Ectodermal cell (in vitro differentiated cells): ENCODE measurements at regions not wholly inside any gene's neighbourhood (a gene's known extent, or its start where the extent isn't known, plus 50 kb on each side); places are given as distances from the start of the nearest gene placed in this dataset.

ENCODE experiments used
- H3K27ac ChIP-seq: 2 replicates; pipeline ENCODE4 v1.7.0; 2013; ENCODE audit warnings: mild to moderate bottlenecking, low read depth, low read length; ENCODE audit not compliant: insufficient read depth, poor library complexity, severe bottlenecking
- H3K27me3 ChIP-seq: 2 replicates; pipeline ENCODE4 v1.7.0; 2013; ENCODE audit warnings: mild to moderate bottlenecking, low read length; ENCODE audit not compliant: insufficient read depth, control insufficient read depth, poor library complexity, severe bottlenecking
- H3K36me3 ChIP-seq: one replicate; pipeline ENCODE4 v1.7.0; 2013; ENCODE audit warnings: low read length; ENCODE audit not compliant: control insufficient read depth, insufficient read depth
- H3K4me1 ChIP-seq: one replicate; pipeline ENCODE4 v1.7.0; 2013; ENCODE audit warnings: low read length; ENCODE audit not compliant: control insufficient read depth, insufficient read depth
- H3K4me3 ChIP-seq: 2 replicates; pipeline ENCODE4 v1.7.0; 2013; ENCODE audit warnings: low read depth, low read length, control low read depth; ENCODE audit not compliant: insufficient read depth
- H3K9me3 ChIP-seq: 2 replicates; pipeline ENCODE4 v1.7.0; 2013; ENCODE audit warnings: mild to moderate bottlenecking, low read length, moderate library complexity; ENCODE audit not compliant: control insufficient read depth
- WGBS, 2 experiments: methylation state at CpG; one replicate each; pipeline ENCODE4 v1.1.7; 2013; ENCODE audit warnings: missing lambda C conversion rate in 2 of 2; 5-methylcytosine and 5-hydroxymethylcytosine counted together

DNA sequence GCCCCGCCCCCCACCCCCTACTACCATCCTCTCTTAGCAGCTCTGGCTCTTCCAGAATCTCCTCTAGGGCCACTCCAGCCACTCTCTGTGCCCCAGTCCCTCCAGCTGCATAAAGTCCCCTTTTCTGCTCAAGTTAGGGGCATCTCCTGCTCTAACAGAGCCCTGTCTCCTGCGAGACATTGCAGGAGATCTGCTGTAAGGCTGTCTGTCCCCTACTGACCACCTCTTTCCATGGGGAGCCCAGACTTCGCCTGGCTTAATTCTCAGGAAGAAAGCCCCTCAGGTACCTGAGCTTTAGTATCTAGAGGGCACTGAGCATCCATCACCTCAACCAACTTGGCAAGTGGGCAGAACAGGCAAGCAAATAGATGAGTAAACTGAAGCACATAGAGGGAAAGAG, 200.7 kb upstream of the ZMIZ1 start:
- Histone ChIP-seq H3K4me1 (no peaks in the 10 kb centered on the region), H3K9me3 (no peaks in the 10 kb centered on the region), H3K36me3 (no peaks in the 10 kb centered on the region), H3K27ac (no peak overlapping the region), H3K27me3 (no peaks in the 10 kb centered on the region), H3K4me3 (no peak overlapping the region)
- 95 to 97% methylated on average over 3 of the region's 3 CpGs for WGBS, 2 experiments

DNA sequence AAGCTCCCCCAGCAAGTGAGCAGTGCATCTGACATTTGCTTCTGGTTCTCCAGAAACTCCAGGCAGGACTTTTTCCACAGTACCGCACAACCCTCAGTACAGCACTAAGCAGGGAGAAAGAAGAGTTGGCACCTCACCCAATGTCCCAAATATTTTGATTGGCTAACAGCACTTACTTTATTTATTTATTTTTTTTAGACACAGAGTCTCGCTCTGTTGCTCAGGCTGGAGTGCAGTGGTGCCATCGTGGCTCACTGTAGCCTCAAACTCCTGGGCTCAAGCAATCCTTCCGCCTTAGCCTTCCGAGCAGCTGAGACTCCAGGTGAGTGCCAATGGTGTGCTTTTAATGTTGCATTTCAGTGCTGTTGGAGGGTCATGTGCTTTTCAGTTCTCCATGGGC, 200.3 kb upstream of the ZMIZ1 start:
- Histone ChIP-seq H3K9me3 (no peaks in the 10 kb centered on the region), H3K27me3 (no peaks in the 10 kb centered on the region), H3K4me3 (no peak overlapping the region), H3K36me3 (no peaks in the 10 kb centered on the region), H3K27ac (no peak overlapping the region), H3K4me1 (no peaks in the 10 kb centered on the region)
- WGBS, 2 experiments, result 92 to 93% methylated on average over 5 of the region's 5 CpGs

DNA sequence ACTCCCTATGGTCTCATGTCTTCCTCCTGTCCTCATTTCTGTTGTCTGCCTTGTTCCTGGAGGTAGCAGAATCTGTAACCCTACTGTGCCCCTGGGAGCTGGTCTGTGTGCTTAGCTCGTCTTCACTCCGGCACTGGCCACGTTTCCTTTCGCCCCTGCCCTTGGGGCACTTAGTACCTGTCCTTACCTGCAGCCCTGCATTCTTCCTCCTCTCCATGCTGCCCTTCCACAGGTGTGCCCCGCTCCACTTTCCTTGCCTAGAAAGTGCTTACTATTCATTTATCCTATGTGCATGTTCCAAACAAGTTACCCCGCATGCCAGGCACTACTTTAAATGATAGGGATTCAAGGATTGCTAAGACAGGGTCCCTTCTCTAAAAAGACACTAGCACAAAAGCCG, 199.9 kb upstream of the ZMIZ1 start:
- H3K4me3 ChIP-seq, result no peak overlapping the region
- no peaks in the 10 kb centered on the region for H3K4me1 ChIP-seq
- no peak overlapping the region for H3K27ac ChIP-seq
- H3K27me3 ChIP-seq, result no peaks in the 10 kb centered on the region
- H3K9me3 ChIP-seq, result no peaks in the 10 kb centered on the region
- no peaks in the 10 kb centered on the region for H3K36me3 ChIP-seq
- 92% methylated on average over 7 of the region's 7 CpGs for WGBS, 2 experiments

DNA sequence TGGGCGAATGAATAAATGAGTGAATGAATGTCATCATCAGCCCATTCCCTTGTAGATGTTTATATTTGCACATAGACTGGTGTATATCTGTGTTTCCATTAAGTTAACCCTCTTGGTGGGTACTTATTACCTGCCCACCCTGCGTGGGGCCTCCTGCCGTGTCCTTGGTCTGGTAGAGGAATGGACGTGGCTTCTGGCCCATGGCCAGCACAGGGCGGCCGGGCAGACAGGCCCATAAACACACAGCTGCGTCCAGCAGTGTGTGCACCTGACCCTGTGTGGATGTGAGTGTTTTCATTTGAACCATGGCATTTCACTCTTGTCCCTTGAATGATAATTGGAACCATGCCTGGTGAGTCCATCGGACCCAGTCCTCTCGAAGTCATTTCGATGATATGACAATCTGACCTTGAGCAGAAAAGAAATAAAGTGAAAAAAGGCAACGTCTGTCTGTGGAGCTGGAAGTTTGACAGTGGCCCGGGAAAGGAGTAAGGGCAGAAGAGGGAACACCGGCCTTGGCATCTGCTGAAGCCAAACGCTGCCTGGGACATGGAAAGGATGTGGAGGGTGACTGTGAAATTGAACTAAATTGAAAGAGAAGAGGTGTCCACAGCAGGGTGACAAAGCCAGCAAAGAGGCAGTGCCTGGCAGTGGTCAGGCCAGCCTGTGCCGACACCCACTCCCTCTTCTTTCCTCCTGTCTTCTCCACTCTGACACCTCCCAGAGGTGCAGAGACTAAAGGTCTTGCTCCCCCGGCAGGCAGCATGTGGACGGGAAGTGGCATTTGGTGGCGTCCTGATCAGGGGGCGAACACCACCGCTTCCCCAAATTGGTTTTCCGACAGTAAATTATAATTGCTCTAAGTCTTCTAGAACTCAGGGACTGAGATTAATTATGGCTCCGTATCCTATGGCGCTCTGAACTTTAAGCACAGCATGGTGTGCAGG, 199.0 kb upstream of the ZMIZ1 start:
- Histone ChIP-seq H3K27me3 (no peaks in the 10 kb centered on the region), H3K36me3 (no peaks in the 10 kb centered on the region), H3K4me1 (no peaks in the 10 kb centered on the region), H3K9me3 (no peaks in the 10 kb centered on the region), H3K27ac (no peak overlapping the region), H3K4me3 (no peak overlapping the region)
- 93 to 94% methylated on average over 23 of the region's 23 CpGs for whole genome bisulfite sequencing, 2 experiments

DNA sequence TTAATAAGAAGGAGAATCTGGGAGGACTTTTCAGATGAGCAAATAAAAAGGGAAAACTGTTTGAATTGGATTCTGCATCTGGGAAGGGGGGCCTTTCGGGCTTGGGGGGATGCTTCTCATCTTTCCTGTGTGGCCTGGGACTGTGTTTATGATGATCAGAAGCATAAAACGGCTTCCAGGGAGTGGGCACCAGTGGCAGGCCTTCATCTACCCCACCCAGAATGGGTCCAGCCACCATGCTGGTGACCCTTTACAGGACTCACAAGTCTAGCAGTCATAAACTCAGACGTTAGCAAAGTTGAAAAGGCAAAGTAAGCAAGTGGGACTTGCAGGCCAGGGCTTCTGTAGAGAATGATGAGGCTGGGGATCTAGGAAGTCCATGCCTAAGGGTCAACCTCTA, 198.3 kb upstream of the ZMIZ1 start:
- H3K27me3 ChIP-seq, result no peaks in the 10 kb centered on the region
- 87 to 88% methylated on average over 3 of the region's 3 CpGs for WGBS, 2 experiments

DNA sequence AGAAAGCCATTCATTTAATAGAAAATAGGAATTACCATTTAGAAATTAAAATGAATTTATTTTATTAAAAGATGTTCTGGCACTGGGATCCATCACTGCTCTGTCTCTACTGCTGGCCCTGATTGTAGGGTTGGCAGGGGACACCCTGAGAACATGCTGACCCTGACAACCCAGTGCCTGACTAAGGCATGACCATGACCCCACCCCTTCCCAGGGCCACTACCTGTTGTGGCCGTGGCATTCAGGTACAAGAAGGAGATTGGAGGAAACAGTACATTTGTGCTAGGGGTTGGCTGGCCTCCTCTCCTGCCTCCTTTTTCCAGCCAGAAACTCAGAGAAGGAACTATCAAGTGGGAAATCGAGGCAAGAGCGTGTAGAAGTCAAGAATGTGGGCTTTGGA, 197.0 kb upstream of the ZMIZ1 start:
- H3K36me3 ChIP-seq, result no peaks in the 10 kb centered on the region
- peaks cover 8% of the 10 kb centered on the region for H3K4me1 ChIP-seq
- no peaks in the 10 kb centered on the region for H3K9me3 ChIP-seq
- H3K27ac ChIP-seq, result no peak overlapping the region
- no peaks in the 10 kb centered on the region for H3K27me3 ChIP-seq
- 93 to 95% methylated on average over 3 of the region's 3 CpGs for WGBS, 2 experiments
- H3K4me3 ChIP-seq, result no peak overlapping the region

More for the DNA sequence above, 198.3 kb upstream of the ZMIZ1 start:
- H3K27ac ChIP-seq, result no peak overlapping the region
- H3K4me3 ChIP-seq, result no peak overlapping the region
- H3K9me3 ChIP-seq, result no peaks in the 10 kb centered on the region
- no peaks in the 10 kb centered on the region for H3K36me3 ChIP-seq
- H3K4me1 ChIP-seq, result no peaks in the 10 kb centered on the region

DNA sequence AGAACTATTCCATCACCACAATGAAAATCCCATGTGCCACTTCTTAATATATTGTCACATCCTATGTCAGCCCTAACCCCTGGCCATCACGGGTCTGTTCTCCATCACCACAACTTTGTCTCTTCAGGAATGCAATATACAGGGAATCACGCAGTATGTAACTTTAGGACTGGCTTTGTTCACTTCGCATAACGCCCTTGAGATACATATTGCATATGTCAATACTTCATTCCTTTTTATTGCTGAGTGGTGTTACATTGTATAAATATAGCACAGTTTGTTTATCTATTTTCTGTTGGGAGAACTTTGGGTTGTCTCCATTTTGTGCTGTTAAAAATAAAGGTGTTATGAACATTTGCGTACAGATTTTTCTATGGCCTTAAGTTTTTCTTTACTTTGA, 195.4 kb upstream of the ZMIZ1 start:
- Histone ChIP-seq H3K36me3 (no peaks in the 10 kb centered on the region), H3K9me3 (no peaks in the 10 kb centered on the region), H3K27me3 (no peaks in the 10 kb centered on the region), H3K4me3 (no peak overlapping the region), H3K27ac (no peak overlapping the region), H3K4me1 (peaks cover 8% of the 10 kb centered on the region)
- WGBS, 2 experiments, result 95 to 96% methylated on average over 3 to 5 of the region's 5 CpGs

DNA sequence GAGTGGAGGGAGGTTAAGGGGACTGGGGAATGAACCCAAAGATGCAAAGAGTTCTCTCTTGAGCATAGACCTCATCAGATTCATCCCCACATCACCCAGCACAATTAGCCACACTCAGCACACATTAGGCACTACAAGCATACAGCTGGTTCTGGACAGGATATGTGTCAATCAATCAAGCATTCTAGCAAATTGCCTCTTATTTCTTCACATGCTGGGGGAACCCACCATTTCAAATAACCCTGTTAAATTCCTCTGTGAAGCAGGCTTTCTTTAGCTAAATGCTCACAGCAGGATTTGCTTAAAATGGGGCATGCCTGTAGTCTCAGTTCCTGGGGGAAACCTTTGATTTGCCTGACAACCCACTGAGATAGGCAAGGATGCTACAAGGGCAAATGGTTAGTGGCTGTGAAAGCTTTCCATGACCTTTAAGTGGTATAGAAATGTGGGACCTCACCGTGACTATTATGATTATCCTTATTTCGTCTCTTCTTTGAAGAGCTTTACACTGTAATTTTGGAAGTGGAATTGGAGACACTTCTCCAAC, 193.4 kb upstream of the ZMIZ1 start:
- Histone ChIP-seq H3K36me3 (no peaks in the 10 kb centered on the region), H3K9me3 (no peaks in the 10 kb centered on the region), H3K4me1 (peaks cover 8% of the 10 kb centered on the region), H3K4me3 (no peak overlapping the region), H3K27ac (no peak overlapping the region), H3K27me3 (no peaks in the 10 kb centered on the region)
- 17 to 26% methylated on average over 2 of the region's 2 CpGs for WGBS, 2 experiments

DNA sequence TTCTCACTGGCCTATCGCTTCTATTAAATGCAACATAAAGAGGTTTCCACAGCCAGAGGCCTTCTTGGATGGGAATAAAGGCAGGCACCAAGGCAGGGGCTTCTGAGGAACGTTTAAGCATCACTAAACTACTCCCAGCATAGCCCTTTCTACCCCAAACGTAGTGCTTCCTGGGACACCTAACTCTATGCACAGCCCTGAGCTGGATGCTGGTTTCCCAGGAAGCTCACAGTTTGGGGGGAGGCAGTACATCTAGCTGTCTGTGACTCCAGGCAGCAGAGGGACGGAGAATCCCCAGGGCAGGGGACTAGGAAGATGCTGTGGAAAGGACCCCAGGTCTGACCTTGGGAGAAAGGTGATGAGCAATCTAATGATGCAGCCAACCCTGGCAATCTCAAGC, 192.8 kb upstream of the ZMIZ1 start:
- no peaks in the 10 kb centered on the region for H3K9me3 ChIP-seq
- H3K4me1 ChIP-seq, result peaks cover 8% of the 10 kb centered on the region
- no peak overlapping the region for H3K27ac ChIP-seq
- H3K4me3 ChIP-seq, result no peak overlapping the region
- no peaks in the 10 kb centered on the region for H3K36me3 ChIP-seq
- H3K27me3 ChIP-seq, result no peaks in the 10 kb centered on the region
- 60 to 61% methylated on average over 4 of the region's 4 CpGs for WGBS, 2 experiments

DNA sequence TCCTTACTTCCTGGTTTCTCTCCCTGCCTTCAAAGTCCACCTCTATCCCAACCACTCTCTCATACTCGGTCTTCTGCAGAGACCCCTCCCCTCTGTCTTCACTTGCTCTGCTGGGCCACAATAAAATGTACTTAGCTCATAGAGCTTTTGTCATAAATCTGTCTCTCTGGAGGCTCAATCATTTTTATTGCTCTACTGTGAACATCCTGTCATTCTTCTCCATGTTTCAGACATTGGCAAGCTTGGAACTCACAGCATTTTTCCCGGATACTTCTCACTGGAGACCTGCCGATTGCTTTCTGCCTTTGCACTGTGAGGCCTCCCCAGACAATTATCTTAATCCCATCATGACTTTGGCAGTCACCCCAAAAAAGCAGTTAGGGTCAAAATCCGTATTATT, 192.3 kb upstream of the ZMIZ1 start:
- 89 to 92% methylated on average over 4 of the region's 4 CpGs for WGBS, 2 experiments
- Histone ChIP-seq H3K4me3 (no peak overlapping the region), H3K4me1 (peaks cover 8% of the 10 kb centered on the region), H3K9me3 (no peaks in the 10 kb centered on the region), H3K36me3 (no peaks in the 10 kb centered on the region), H3K27ac (no peak overlapping the region), H3K27me3 (no peaks in the 10 kb centered on the region)
